ENCODE measurements at regions not wholly inside any gene's neighbourhood (a gene's known extent, or its start where the extent isn't known, plus 50 kb on each side); places are given as distances from the start of the nearest gene placed in this dataset.
A peak's percentile ranks its signal among the peaks of the same experiment; 100 is the strongest.
"Not testable (repeated sequence)": the region's sequence is repeated elsewhere in the genome, so short reads cannot be mapped to it uniquely, and the experiment has no call there.

- no peak for DNase-seq
Measured at GRCh38 chr7:115260381-115260780, 338.5 kb downstream of the MDFIC start.

- no peak for DNase-seq
Measured at GRCh38 chr7:115252461-115252860, 330.6 kb downstream of the MDFIC start.

- DNase-seq: no peak
Measured at GRCh38 chr7:115249080-115249479, 327.2 kb downstream of the MDFIC start.

- DNase-seq: no peak
Measured at GRCh38 chr7:115241151-115241550, 319.3 kb downstream of the MDFIC start.

- no peak for DNase-seq
Measured at GRCh38 chr7:115240242-115240641, 318.3 kb downstream of the MDFIC start.

- no peak for DNase-seq
Measured at GRCh38 chr7:115235075-115235474, 313.2 kb downstream of the MDFIC start.

GRCh38 chr7:115233809-115234208 lies 311.9 kb downstream of the MDFIC start:
- no peak for DNase-seq

- DNase-seq: no peak
Measured at GRCh38 chr7:115232041-115232440, 310.1 kb downstream of the MDFIC start.

- DNase-seq: peak; percentile 44 to 63
Measured at GRCh38 chr7:115230882-115231571, 309.1 kb downstream of the MDFIC start.

GRCh38 chr7:115229401-115230105 lies 307.7 kb downstream of the MDFIC start:
- no peak for DNase-seq

GRCh38 chr7:115227473-115228235 lies 305.8 kb downstream of the MDFIC start:
- no peak for DNase-seq

GRCh38 chr7:115226410-115226809 lies 304.5 kb downstream of the MDFIC start:
- no peak for DNase-seq

GRCh38 chr7:115224922-115225321 lies 303.0 kb downstream of the MDFIC start:
- DNase-seq: no peak

- no peak for DNase-seq
Measured at GRCh38 chr7:115223959-115224358, 302.1 kb downstream of the MDFIC start.

- no peak for DNase-seq
Measured at GRCh38 chr7:115221456-115221855, 299.6 kb downstream of the MDFIC start.

GRCh38 chr7:115218076-115218475 lies 296.2 kb downstream of the MDFIC start:
- DNase-seq: no peak

- peak in 1 of 2 donors; percentile 11 for DNase-seq
Measured at GRCh38 chr7:115217373-115217772, 295.5 kb downstream of the MDFIC start.

- DNase-seq: no peak
Measured at GRCh38 chr7:115216652-115217051, 294.8 kb downstream of the MDFIC start.

GRCh38 chr7:115211171-115211570 lies 289.3 kb downstream of the MDFIC start:
- no peak for DNase-seq

- DNase-seq: no peak
Measured at GRCh38 chr7:115210552-115210951, 288.7 kb downstream of the MDFIC start.

GRCh38 chr7:115208710-115209560 lies 287.0 kb downstream of the MDFIC start:
- no peak for DNase-seq

GRCh38 chr7:115206374-115206773 lies 284.5 kb downstream of the MDFIC start:
- not testable (repeated sequence) for DNase-seq

GRCh38 chr7:115198143-115198542 lies 276.2 kb downstream of the MDFIC start:
- DNase-seq: no peak

All from inflammatory macrophage (primary cell).